GM12878 (cell line): ENCODE measurements at regions not wholly inside any gene's neighbourhood (a gene's known extent, or its start where the extent isn't known, plus 50 kb on each side); places are given as distances from the start of the nearest gene placed in this dataset.

Experiments
- BMI1 ChIP-seq: fragments of 450-650 bp; IDR thresholded peaks from 2 replicates; pipeline ENCODE4 v1.6.1; 2016; ENCODE audit warnings: mild to moderate bottlenecking, moderate library complexity, borderline replicate concordance
- BRCA1 ChIP-seq: IDR thresholded peaks from 2 replicates; pipeline ENCODE4 v1.6.1; 2011; ENCODE audit warnings: low read depth, low read length, improper control_type of control experiment
- CHD1 ChIP-seq: IDR thresholded peaks from 2 replicates; pipeline ENCODE4 v1.6.1; 2012; ENCODE audit warnings: low read depth, low read length, improper control_type of control experiment
- CHD4 ChIP-seq: fragments of 200-600 bp; sonication (generic); IDR thresholded peaks from 2 replicates; pipeline ENCODE4 v1.6.1; 2016; ENCODE audit warnings: mild to moderate bottlenecking
- E2F4 ChIP-seq: IDR thresholded peaks from 2 replicates; pipeline ENCODE4 v1.6.1; 2012; ENCODE audit warnings: low read depth, low read length, improper control_type of control experiment
- EED ChIP-seq: sonication (generic); IDR thresholded peaks from 2 replicates; pipeline ENCODE4 v1.6.1; 2016; ENCODE audit warnings: antibody characterized with exemption, low read depth
- JUNB ChIP-seq: IDR thresholded peaks from 2 replicates; pipeline ENCODE4 v1.6.1; 2016; ENCODE audit warnings: antibody characterized with exemption, mild to moderate bottlenecking
- KAT2A ChIP-seq: conservative IDR thresholded peaks from 2 replicates; pipeline ENCODE4 v1.6.1; 2011; ENCODE audit warnings: low read depth, low read length; ENCODE audit not compliant: control insufficient read depth
- KDM1A ChIP-seq: fragments of 200-600 bp; sonication (generic); IDR thresholded peaks from 2 replicates; pipeline ENCODE4 v1.6.1; 2016; ENCODE audit warnings: borderline replicate concordance
- KLF5 ChIP-seq: fragments of 450-650 bp; IDR thresholded peaks from 2 replicates; pipeline ENCODE4 v1.6.1; 2014; ENCODE audit warnings: mild to moderate bottlenecking; ENCODE audit not compliant: partially characterized antibody
- MEF2B ChIP-seq: fragments of 450-650 bp; IDR thresholded peaks from 2 replicates; pipeline ENCODE4 v1.6.1; 2018; ENCODE audit warnings: mild to moderate bottlenecking, moderate library complexity; ENCODE audit not compliant: partially characterized antibody, poor library complexity, severe bottlenecking
- MLLT1 ChIP-seq: fragments of 450-650 bp; IDR thresholded peaks from 2 replicates; pipeline ENCODE4 v1.6.1; 2016; ENCODE audit warnings: mild to moderate bottlenecking
- MYB ChIP-seq: fragments of 150-350 bp; IDR thresholded peaks from 2 replicates; pipeline ENCODE4 v1.6.1; 2014; ENCODE audit warnings: mild to moderate bottlenecking, low read depth, low read length, borderline replicate concordance
- NFXL1 ChIP-seq: fragments of 450-650 bp; IDR thresholded peaks from 2 replicates; pipeline ENCODE4 v1.6.1; 2017; ENCODE audit warnings: antibody characterized with exemption, mild to moderate bottlenecking, borderline replicate concordance
- NR2C1 ChIP-seq: fragments of 450-650 bp; IDR thresholded peaks from 2 replicates; pipeline ENCODE4 v1.6.1; 2017; ENCODE audit warnings: antibody characterized with exemption, mild to moderate bottlenecking, moderate library complexity
- NR2F1 ChIP-seq: fragments of 450-650 bp; conservative IDR thresholded peaks from 2 replicates; pipeline ENCODE4 v1.6.1; 2017; ENCODE audit warnings: mild to moderate bottlenecking
- RB1 ChIP-seq: fragments of 450-650 bp; formaldehyde crosslinking; IDR thresholded peaks from 2 replicates; pipeline ENCODE4 v1.6.1; 2017; ENCODE audit warnings: mild to moderate bottlenecking, borderline replicate concordance
- RELA ChIP-seq: fragments of 450-650 bp; IDR thresholded peaks from 2 replicates; pipeline ENCODE4 v1.8.0; 2014; ENCODE audit warnings: borderline replicate concordance; ENCODE audit not compliant: partially characterized antibody
- TCF3 ChIP-seq: IDR thresholded peaks from 2 replicates; pipeline ENCODE4 v1.6.1; 2012; ENCODE audit warnings: low read depth, mild to moderate bottlenecking, low read length, borderline replicate concordance; ENCODE audit not compliant: insufficient read depth
- USF2 ChIP-seq: IDR thresholded peaks from 2 replicates; pipeline ENCODE4 v1.6.1; 2011; ENCODE audit warnings: low read depth, low read length, improper control_type of control experiment, borderline replicate concordance
- WRNIP1 ChIP-seq: IDR thresholded peaks from 2 replicates; pipeline ENCODE4 v1.6.1; 2011; ENCODE audit warnings: low read depth, low read length, improper control_type of control experiment, borderline replicate concordance

- TF ChIP-seq RELA: no peak
- TF ChIP-seq CHD1: no peak
- no peak for TF ChIP-seq BMI1
- no peak for TF ChIP-seq TCF3
- TF ChIP-seq EED: peak; percentile 95
- TF ChIP-seq CHD4: no peak
- TF ChIP-seq NFXL1: no peak
- TF ChIP-seq E2F4: no peak
- no peak for TF ChIP-seq KDM1A
- TF ChIP-seq RB1: no peak
- TF ChIP-seq MLLT1: 0 out of 2 replicates have a peak, but pooled peaks have one; percentile 24
- TF ChIP-seq MEF2B: peak; percentile 67
- peak; percentile 56; the same call in 1 of the 2 replicates for TF ChIP-seq NR2F1
- no peak for TF ChIP-seq USF2
- no peak for TF ChIP-seq MYB
- no peak for TF ChIP-seq WRNIP1
- no peak for TF ChIP-seq NR2C1
- TF ChIP-seq KLF5: no peak
- TF ChIP-seq JUNB: peak; percentile 90
- no peak for TF ChIP-seq KAT2A
- TF ChIP-seq BRCA1: no peak
Observed at GRCh38 chr11:112583261-112583893, 322.7 kb upstream of the PLET1 start (continued).
